Neural crest cell (in vitro differentiated cells): ENCODE measurements at regions not wholly inside any gene's neighbourhood (a gene's known extent, or its start where the extent isn't known, plus 50 kb on each side); places are given as distances from the start of the nearest gene placed in this dataset.
"Not testable (repeated sequence)": the region's sequence is repeated elsewhere in the genome, so short reads cannot be mapped to it uniquely, and the experiment has no call there.

Experiments used
- DNase-seq: peaks from one replicate; pipeline ENCODE4 v3.0.0; 2021; ENCODE audit warnings: low read depth, mixed read lengths, low spot score
- H3K27ac Mint-ChIP-seq: one replicate; pipeline ENCODE4 v1.8.0; 2021; ENCODE audit warnings: mild to moderate bottlenecking, mixed read lengths; ENCODE audit not compliant: unreplicated experiment
- H3K27me3 Mint-ChIP-seq: 2 replicates; pipeline ENCODE4 v1.8.0; 2021; ENCODE audit warnings: low read depth, mild to moderate bottlenecking, mixed read lengths
- H3K36me3 Mint-ChIP-seq: 2 replicates; pipeline ENCODE4 v1.8.0; 2021; ENCODE audit warnings: low read depth, mild to moderate bottlenecking, mixed read lengths
- H3K4me1 Mint-ChIP-seq: 2 replicates; pipeline ENCODE4 v1.8.0; 2021; ENCODE audit warnings: mixed read lengths
- H3K4me3 Mint-ChIP-seq: one replicate; pipeline ENCODE4 v1.8.0; 2021; ENCODE audit warnings: mild to moderate bottlenecking, mixed read lengths
- H3K9me3 Mint-ChIP-seq: 2 replicates; pipeline ENCODE4 v1.8.0; 2021; ENCODE audit warnings: mixed read lengths
- TF ChIP-seq, protein P1 (sequence below): fragments of 200-600 bp; sonication (generic); conservative IDR thresholded peaks from 2 replicates; pipeline ENCODE4 v1.5.0; 2021; ENCODE audit warnings: antibody characterized with exemption, mild to moderate bottlenecking

DNA sequence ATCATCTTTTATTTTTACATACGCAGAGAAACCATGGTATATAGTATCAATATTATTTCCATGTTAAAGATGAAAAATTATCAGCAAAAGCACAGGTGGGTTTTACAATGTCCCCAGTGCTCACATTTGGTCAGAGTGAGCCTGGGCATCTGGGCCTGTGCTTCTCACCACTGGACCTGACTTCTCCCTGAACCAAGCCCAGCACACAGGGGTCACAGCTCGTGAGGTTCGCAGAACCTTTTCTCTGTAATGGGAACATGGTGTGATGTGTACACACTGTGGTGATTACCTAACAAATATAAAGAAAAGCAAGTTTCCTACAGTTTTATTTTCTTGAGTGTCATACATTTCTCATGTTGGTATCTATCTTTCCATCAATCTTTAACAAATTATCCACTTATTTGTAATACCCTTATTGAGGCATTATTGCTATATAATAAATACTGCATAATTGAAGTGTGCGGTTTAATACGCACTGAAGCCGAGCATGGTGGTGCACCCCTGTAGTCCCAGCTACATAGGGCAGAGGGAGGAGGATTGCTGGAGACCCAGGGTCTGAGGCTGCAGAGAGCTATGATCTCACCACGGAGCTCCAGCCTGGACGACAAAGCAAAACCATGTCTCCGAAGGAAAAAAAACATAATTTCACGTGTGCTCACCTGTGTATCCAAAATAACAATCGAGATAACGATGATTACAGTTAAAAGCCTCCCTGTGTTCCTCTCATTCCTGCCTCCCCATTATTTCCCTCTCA lies 743.2 kb downstream of the TMEM121 start:
- H3K9me3 Mint-ChIP-seq, result peaks cover 16% of the 10 kb centered on the region
- no peak for DNase-seq

DNA sequence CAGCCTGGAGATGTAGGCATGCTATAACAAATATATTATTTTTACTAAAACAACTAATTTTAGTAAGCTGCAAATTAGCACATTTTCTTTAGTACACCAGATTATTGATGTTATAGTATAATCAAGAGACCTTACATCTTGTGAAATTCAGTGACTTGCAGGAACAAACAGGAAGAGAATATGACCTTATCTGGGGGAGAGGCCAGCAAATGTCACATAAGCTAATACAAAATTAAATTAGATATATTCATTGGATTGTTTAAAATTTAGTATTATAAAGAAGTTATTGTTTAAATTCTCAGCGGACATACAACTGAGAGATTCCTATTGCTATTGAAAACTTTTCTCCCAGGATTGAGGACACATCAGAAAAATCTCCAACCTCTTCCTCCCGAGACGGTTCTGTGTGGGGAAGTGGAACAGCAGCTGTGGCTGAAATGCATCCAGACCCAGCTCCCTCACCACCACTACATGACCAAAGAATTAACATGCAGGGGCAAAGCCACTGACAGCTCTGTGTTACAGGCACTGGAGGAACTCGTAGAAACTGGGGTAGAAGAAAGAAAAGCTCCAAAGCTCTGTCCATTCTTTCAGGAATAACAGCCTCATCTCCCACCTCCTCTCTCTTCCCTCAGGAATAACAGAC lies 744.2 kb downstream of the TMEM121 start:
- peaks cover 16% of the 10 kb centered on the region for H3K9me3 Mint-ChIP-seq
- not testable (repeated sequence) for H3K4me3 Mint-ChIP-seq, H3K27ac Mint-ChIP-seq, H3K27me3 Mint-ChIP-seq, H3K36me3 Mint-ChIP-seq, DNase-seq, H3K4me1 Mint-ChIP-seq

More for the DNA sequence above, 743.2 kb downstream of the TMEM121 start:
- no peaks in the 10 kb centered on the region for H3K4me1 Mint-ChIP-seq
- H3K27me3 Mint-ChIP-seq, result no peaks in the 10 kb centered on the region
- H3K27ac Mint-ChIP-seq, result no peak overlapping the region
- TF ChIP-seq, protein P1, sequence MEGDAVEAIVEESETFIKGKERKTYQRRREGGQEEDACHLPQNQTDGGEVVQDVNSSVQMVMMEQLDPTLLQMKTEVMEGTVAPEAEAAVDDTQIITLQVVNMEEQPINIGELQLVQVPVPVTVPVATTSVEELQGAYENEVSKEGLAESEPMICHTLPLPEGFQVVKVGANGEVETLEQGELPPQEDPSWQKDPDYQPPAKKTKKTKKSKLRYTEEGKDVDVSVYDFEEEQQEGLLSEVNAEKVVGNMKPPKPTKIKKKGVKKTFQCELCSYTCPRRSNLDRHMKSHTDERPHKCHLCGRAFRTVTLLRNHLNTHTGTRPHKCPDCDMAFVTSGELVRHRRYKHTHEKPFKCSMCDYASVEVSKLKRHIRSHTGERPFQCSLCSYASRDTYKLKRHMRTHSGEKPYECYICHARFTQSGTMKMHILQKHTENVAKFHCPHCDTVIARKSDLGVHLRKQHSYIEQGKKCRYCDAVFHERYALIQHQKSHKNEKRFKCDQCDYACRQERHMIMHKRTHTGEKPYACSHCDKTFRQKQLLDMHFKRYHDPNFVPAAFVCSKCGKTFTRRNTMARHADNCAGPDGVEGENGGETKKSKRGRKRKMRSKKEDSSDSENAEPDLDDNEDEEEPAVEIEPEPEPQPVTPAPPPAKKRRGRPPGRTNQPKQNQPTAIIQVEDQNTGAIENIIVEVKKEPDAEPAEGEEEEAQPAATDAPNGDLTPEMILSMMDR, result no peak
- no peak overlapping the region for H3K4me3 Mint-ChIP-seq
- H3K36me3 Mint-ChIP-seq, result peaks cover 6% of the 10 kb centered on the region

DNA sequence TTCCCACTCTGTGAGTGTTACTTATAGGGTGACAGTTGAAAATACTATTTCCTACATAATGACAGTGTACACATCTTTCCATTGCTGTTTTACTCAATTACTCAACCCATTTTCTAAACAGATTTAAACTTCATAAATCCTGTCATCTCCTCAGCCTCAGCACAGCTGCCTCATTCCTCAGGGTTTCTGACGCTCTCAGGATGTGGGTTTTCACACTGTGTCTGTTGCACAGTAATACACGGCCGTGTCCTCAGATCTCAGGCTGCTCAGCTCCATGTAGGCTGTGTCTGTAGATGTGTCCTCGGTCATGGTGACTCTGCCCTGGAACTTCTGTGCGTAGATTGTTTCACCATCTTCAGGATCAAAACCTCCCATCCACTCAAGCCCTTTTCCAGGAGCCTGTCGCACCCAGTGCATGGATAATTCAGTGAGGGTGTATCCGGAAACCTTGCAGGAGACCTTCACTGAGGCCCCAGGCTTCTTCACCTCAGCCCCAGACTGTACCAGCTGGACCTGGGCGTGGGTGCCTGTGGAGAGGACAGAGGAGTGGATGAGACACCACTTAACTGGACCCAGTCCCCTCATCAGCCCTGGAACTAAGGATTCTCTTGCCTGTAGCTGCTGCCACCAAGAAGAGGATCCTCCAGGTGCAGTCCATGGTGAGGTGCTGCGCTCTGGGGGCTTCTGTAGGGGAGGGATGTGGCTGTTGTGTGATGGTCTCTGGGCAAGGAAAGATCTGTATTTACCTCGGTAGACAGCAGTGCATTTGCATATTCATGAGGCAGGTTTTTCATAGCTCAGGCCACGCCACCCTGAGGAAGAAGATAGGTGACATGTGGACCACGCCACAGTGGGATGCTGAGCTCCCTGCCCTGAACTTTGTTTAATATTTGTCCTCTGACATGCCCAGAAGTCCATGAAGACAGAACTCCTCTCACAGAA lies 750.2 kb downstream of the TMEM121 start:
- Mint-ChIP-seq H3K4me1 (no peaks in the 10 kb centered on the region), H3K27ac (no peak overlapping the region), H3K27me3 (no peaks in the 10 kb centered on the region), H3K4me3 (no peak overlapping the region), H3K36me3 (peaks cover 11% of the 10 kb centered on the region), H3K9me3 (peaks cover 17% of the 10 kb centered on the region)
- TF ChIP-seq, protein P1, result no peak
- no peak for DNase-seq

DNA sequence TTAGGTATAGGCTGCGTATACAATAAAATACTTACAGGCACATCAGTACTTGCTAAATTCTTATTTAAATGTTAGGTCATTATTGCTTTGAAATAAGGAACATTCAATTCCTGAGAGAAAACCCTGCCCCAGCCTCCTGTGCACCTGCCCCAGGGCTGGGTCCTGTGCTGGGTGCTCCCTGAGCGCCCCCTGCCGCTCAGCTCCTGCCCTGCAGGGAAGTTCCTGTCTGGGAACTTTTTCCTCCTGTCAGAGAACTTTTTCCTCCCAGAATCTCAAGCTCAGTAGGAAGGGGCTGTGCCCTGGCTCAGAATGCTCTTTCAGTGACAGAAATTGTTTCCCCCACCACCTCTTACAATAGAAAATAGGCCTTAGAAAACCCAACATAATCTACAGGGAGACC lies 751.1 kb downstream of the TMEM121 start:
- H3K27me3 Mint-ChIP-seq, result no peaks in the 10 kb centered on the region
- no peak for DNase-seq
- H3K36me3 Mint-ChIP-seq, result peaks cover 9% of the 10 kb centered on the region
- H3K4me1 Mint-ChIP-seq, result no peaks in the 10 kb centered on the region
- no peak overlapping the region for H3K27ac Mint-ChIP-seq
- TF ChIP-seq, protein P1, result no peak
- H3K4me3 Mint-ChIP-seq, result no peak overlapping the region
- peaks cover 16% of the 10 kb centered on the region for H3K9me3 Mint-ChIP-seq

DNA sequence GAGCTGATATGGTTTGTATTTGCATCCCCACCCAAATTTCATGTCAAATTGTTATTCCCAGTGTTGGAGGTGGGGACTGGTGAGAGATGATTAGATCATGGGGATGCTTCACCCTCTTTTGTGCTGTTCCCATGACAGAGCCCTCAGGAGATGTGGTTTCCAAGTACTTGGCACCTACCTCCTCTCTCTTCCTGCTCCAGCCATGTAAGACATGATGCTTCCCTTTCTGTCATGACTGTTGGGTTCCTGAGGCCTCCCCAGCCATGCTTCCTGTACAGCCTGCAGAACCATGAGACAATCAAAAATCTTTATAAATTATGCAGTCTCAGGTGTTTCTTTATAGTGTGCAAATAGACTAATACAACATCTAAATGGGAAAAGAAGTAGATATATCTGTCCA lies 754.5 kb downstream of the TMEM121 start:
- TF ChIP-seq, protein P1, result no peak
- Mint-ChIP-seq H3K36me3 (peaks cover 11% of the 10 kb centered on the region), H3K4me3 (no peak overlapping the region), H3K27ac (no peak overlapping the region), H3K27me3 (no peaks in the 10 kb centered on the region), H3K9me3 (peaks cover 19% of the 10 kb centered on the region), H3K4me1 (no peaks in the 10 kb centered on the region)
- no peak for DNase-seq
